ENCODE measurements at regions not wholly inside any gene's neighbourhood (a gene's known extent, or its start where the extent isn't known, plus 50 kb on each side); places are given as distances from the start of the nearest gene placed in this dataset.

DNA sequence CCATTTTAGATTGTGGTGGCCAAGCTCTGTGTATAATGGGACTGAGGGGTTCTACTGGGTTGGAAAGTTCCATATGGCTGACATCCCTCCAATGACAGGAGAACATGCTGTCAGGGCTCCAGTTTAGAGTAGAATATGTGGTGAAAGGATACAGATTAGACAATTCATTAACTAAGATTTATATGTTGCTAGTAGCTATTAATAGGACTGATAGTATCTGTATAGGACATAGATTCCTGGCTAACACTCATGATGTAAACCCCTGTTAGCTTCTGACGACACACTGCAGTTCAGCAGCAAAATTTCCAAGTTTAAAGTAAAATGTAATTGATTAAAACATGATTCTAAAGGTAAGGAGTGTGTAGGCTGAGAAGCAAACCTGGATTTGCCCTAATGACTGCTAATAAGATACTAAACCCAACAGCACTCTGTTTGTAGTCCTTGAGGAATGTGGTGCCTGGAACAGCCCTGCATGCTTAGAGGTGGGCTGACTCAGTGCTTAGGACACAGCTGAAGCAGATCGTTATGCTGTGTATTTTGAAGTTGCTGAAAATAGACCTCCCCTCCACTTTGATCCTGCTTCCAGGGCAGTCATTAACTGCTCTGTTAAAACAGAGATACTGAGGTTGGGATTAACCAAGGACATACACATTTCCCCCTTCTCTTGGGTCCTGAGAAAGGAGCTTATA lies 1129.6 kb downstream of the SORCS3 start:
- no peaks in the 10 kb centered on the region for H3K9me3 ChIP-seq
- ATAC-seq (no peak), DNase-seq (no peak)
- no peak overlapping the region for H3K27ac ChIP-seq
- intact Hi-C loops (cut with DNase I) = no loop called here
- no peaks in the 10 kb centered on the region for H3K36me3 ChIP-seq
- no peaks in the 10 kb centered on the region for H3K27me3 ChIP-seq
- H3K4me1 ChIP-seq = no peaks in the 10 kb centered on the region
- WGBS (ENCODE audit: insufficient coverage, low coverage, low lambda C conversion rate, missing lambda C conversion rate) = 12% methylated on average over 2 of the region's 2 CpGs
- TF ChIP-seq, protein P1, sequence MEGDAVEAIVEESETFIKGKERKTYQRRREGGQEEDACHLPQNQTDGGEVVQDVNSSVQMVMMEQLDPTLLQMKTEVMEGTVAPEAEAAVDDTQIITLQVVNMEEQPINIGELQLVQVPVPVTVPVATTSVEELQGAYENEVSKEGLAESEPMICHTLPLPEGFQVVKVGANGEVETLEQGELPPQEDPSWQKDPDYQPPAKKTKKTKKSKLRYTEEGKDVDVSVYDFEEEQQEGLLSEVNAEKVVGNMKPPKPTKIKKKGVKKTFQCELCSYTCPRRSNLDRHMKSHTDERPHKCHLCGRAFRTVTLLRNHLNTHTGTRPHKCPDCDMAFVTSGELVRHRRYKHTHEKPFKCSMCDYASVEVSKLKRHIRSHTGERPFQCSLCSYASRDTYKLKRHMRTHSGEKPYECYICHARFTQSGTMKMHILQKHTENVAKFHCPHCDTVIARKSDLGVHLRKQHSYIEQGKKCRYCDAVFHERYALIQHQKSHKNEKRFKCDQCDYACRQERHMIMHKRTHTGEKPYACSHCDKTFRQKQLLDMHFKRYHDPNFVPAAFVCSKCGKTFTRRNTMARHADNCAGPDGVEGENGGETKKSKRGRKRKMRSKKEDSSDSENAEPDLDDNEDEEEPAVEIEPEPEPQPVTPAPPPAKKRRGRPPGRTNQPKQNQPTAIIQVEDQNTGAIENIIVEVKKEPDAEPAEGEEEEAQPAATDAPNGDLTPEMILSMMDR (IDR thresholded peaks at IDR 0.05) = no peak
- no peak for TF ChIP-seq POLR2A (IDR thresholded peaks at IDR 0.05)
- no peak overlapping the region for H3K4me3 ChIP-seq

DNA sequence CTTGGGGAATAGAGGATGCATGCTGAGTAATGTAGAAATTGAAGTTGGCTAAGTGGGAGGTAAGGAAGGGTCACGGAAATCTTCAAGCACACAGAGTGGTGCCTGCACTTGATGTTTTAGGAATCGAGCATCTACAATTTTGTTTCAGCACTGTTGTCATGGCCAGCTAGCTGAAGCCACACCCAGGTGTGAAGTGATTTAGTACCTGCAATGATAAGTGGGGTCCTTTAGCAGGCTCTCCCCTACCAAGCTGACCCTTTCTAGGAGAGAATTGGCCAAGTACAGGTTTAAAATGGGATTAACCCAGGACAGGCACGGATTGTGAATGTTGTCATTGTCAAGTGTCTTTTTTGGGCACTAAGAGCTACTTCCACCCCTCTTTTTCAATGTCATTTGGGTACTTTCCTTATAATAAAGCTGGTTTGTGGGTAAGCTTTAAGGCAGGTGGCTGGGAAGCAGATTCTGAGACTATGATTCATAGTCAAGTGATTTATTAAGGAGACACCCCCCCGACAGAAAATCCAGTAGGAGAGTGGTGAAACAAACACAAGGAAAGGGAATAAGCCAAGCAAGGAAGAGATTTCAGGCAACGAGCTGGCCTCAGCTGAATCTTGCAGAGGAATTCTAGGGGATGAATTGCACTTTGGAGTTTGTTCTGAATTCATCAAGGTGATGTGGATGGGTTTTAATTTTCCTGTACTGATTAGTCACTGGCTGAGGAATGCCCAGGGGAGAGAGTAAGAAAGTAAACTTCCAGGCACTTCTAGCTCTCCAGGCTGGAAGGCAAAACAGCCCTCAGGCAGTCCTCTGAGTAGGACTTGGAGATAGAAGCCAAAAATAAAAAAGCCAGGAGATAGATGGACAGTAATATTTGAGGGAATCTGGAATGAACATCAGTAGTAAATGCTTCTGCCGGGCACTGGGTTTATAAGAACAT lies 1128.4 kb downstream of the SORCS3 start:
- Histone ChIP-seq H3K36me3 (no peaks in the 10 kb centered on the region), H3K9me3 (no peaks in the 10 kb centered on the region), H3K4me3 (no peak overlapping the region), H3K27ac (no peak overlapping the region), H3K27me3 (no peaks in the 10 kb centered on the region), H3K4me1 (no peaks in the 10 kb centered on the region)
- ATAC-seq = no peak
- 24% methylated on average over 6 of the region's 6 CpGs for WGBS (ENCODE audit: insufficient coverage, low coverage, low lambda C conversion rate, missing lambda C conversion rate)
- TF ChIP-seq POLR2A (IDR thresholded peaks at IDR 0.05) = no peak
- TF ChIP-seq, protein P1 (IDR thresholded peaks at IDR 0.05) = no peak
- DNase-seq = no peak
- intact Hi-C loops (cut with DNase I) = no loop called here

DNA sequence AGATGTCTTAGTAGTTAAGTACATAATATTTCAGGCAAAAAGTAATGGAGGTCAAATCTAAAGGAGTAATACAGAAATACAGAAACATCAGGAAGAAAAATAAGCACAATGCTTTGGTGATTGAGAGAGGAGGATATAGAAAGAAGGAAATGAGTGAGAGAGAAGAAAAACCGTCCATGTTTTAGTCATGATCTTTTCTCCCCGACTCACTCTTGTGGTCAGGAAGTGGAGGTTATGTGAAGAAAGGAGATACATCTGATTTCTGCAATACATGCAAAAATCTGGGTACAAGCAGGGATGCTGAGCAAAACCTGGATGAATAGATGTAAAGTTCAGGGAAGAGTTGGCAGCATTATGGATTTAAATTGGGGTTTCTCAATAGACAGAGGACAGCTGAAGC lies 1122.5 kb downstream of the SORCS3 start:
- Histone ChIP-seq H3K4me3 (no peak overlapping the region), H3K27me3 (no peaks in the 10 kb centered on the region), H3K9me3 (no peaks in the 10 kb centered on the region), H3K27ac (no peak overlapping the region), H3K36me3 (no peaks in the 10 kb centered on the region), H3K4me1 (no peaks in the 10 kb centered on the region)
- ATAC-seq = no peak
- WGBS (ENCODE audit: insufficient coverage, low coverage, low lambda C conversion rate, missing lambda C conversion rate) = 13% methylated on average over 2 of the region's 2 CpGs
- no peak for TF ChIP-seq POLR2A (IDR thresholded peaks at IDR 0.05)
- TF ChIP-seq, protein P1 (IDR thresholded peaks at IDR 0.05) = no peak
- DNase-seq = no peak
- intact Hi-C loops (cut with DNase I) = no loop called here

DNA sequence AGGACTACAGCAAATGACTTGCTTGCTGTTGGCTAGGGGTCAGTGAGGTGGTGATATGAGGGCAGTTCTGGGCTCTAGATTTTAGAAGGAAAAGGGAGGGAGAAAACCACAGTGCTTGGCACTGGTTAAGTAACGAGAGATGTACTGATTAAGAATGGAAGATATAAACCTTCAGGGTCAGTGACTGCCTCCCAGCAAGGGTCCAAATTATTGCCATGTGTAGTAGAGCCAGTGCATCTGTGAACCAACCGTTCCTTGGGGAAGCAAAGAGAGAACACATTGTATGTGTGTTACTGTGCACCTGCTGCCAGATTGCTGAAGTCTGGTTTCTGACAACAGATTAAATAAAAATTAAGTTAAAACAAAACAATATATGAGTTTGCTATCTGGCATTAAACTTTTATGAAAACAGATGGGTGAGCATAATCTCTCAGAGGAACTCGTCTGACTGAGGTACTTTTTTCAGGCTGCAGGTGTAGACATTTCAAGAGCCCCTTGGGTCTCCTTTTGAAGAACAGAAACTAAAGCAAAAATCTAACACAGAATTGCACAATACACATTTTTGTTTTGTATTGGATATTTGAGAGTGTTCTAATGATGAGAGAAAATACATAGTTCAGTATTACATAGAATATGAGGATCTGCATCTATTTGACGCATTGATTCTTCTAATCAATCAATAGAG lies 1120.6 kb downstream of the SORCS3 start:
- Histone ChIP-seq H3K4me1 (no peaks in the 10 kb centered on the region), H3K27me3 (no peaks in the 10 kb centered on the region), H3K4me3 (no peak overlapping the region), H3K27ac (no peak overlapping the region), H3K36me3 (no peaks in the 10 kb centered on the region), H3K9me3 (no peaks in the 10 kb centered on the region)
- DNase-seq (no peak), ATAC-seq (no peak)
- TF ChIP-seq, protein P1 (IDR thresholded peaks at IDR 0.05) = no peak
- no peak for TF ChIP-seq POLR2A (IDR thresholded peaks at IDR 0.05)
- WGBS (ENCODE audit: insufficient coverage, low coverage, low lambda C conversion rate, missing lambda C conversion rate) = 39% methylated on average over 4 of the region's 4 CpGs
- intact Hi-C loops (cut with DNase I) = no loop called here

Measured in right lobe of liver (tissue), 6 donors.